Liver (tissue), 8 donors: ENCODE measurements at regions not wholly inside any gene's neighbourhood (a gene's known extent, or its start where the extent isn't known, plus 50 kb on each side); places are given as distances from the start of the nearest gene placed in this dataset.
A peak's percentile ranks its signal among the peaks of the same experiment; 100 is the strongest.
"Not testable (repeated sequence)": the region's sequence is repeated elsewhere in the genome, so short reads cannot be mapped to it uniquely, and the experiment has no call there.

ENCODE experiments used
- DNase-seq: peaks from one replicate; pipeline ENCODE4 v3.0.0-alpha.2; 2017; ENCODE audit warnings: low spot score
- H3K27ac ChIP-seq, 2 donors: one replicate each; pipeline ENCODE4 v1.7.0; 2013; ENCODE audit warnings: inconsistent platforms in 2 of 2, low read length in 2 of 2, control low read depth in 1 of 2, low read depth in 1 of 2, mild to moderate bottlenecking in 1 of 2
- H3K27me3 ChIP-seq, 4 donors: one replicate each; pipeline versions ENCODE4 v1.6.1 to v1.7.0; 2013; ENCODE audit warnings: low read length in 3 of 4, inconsistent platforms in 1 of 4, mild to moderate bottlenecking in 1 of 4, moderate library complexity in 1 of 4; ENCODE audit not compliant: control insufficient read depth in 4 of 4, insufficient read depth in 4 of 4
- H3K36me3 ChIP-seq, 4 donors: one replicate each; pipeline versions ENCODE4 v1.6.1 to v1.7.0; 2013; ENCODE audit warnings: low read length in 3 of 4, mild to moderate bottlenecking in 3 of 4, low read depth in 1 of 4, moderate library complexity in 1 of 4; ENCODE audit not compliant: control insufficient read depth in 4 of 4, insufficient read depth in 3 of 4
- H3K4me1 ChIP-seq, 4 donors: one replicate each; pipeline versions ENCODE4 v1.6.1 to v1.7.0; 2013; ENCODE audit warnings: low read length in 3 of 4, mild to moderate bottlenecking in 3 of 4, moderate library complexity in 1 of 4; ENCODE audit not compliant: control insufficient read depth in 4 of 4, insufficient read depth in 4 of 4
- H3K4me3 ChIP-seq, 3 donors: one replicate each; pipeline versions ENCODE4 v1.6.1 to v1.7.0; 2013; ENCODE audit warnings: low read length in 3 of 3, control low read depth in 1 of 3, low read depth in 1 of 3, mild to moderate bottlenecking in 1 of 3
- H3K9ac ChIP-seq, 2 donors: one replicate each; pipeline ENCODE4 v1.7.0; 2013; ENCODE audit warnings: low read length in 2 of 2, mild to moderate bottlenecking in 2 of 2, moderate library complexity in 2 of 2, control low read depth in 1 of 2, low read depth in 1 of 2
- H3K9me3 ChIP-seq, 4 donors: one replicate each; pipeline versions ENCODE4 v1.6.1 to v1.7.0; 2013; ENCODE audit warnings: low read length in 3 of 4; ENCODE audit not compliant: control insufficient read depth in 4 of 4
- ATF3 ChIP-seq: IDR thresholded peaks from 2 replicates; pipeline ENCODE4 v1.6.1; 2016; ENCODE audit warnings: antibody characterized with exemption
- CTCF ChIP-seq: fragments of 150-350 bp; IDR thresholded peaks from 2 replicates; pipeline ENCODE4 v1.5.1; 2017; ENCODE audit warnings: improper control_type of control experiment, low read depth, low read length; ENCODE audit not compliant: missing input control
- EGR1 ChIP-seq, 2 donors: IDR thresholded peaks; 2 replicates each; pipeline ENCODE4 v1.6.1; 2016 to 2018; ENCODE audit warnings: antibody characterized with exemption in 2 of 2, low read depth in 2 of 2
- FOXA1 ChIP-seq: IDR thresholded peaks from 2 replicates; pipeline ENCODE4 v1.6.1; 2016; ENCODE audit warnings: antibody characterized with exemption
- FOXA2 ChIP-seq: IDR thresholded peaks from 2 replicates; pipeline ENCODE4 v1.6.1; 2016; ENCODE audit warnings: antibody characterized with exemption
- GABPA ChIP-seq, 2 donors: IDR thresholded peaks in 1 of 2; conservative IDR thresholded peaks in 1 of 2; 2 replicates each; pipeline ENCODE4 v1.6.1; 2016; ENCODE audit warnings: antibody characterized with exemption in 2 of 2, mild to moderate bottlenecking in 1 of 2, moderate library complexity in 1 of 2
- HNF4A ChIP-seq, 2 donors: conservative IDR thresholded peaks; 2 replicates each; pipeline ENCODE4 v1.6.1; 2016; ENCODE audit warnings: antibody characterized with exemption in 2 of 2, mild to moderate bottlenecking in 2 of 2
- HNF4G ChIP-seq: IDR thresholded peaks from 2 replicates; pipeline ENCODE4 v1.6.1; 2016; ENCODE audit warnings: antibody characterized with exemption
- JUND ChIP-seq, 2 donors: IDR thresholded peaks; 2 replicates each; pipeline ENCODE4 v1.6.1; 2016; ENCODE audit warnings: antibody characterized with exemption in 2 of 2
- MAX ChIP-seq: IDR thresholded peaks from 2 replicates; pipeline ENCODE4 v1.6.1; 2016; ENCODE audit warnings: antibody characterized with exemption
- NR2F2 ChIP-seq: IDR thresholded peaks from 2 replicates; pipeline ENCODE4 v1.6.1; 2016; ENCODE audit warnings: antibody characterized with exemption
- RAD21 ChIP-seq, 2 donors: IDR thresholded peaks; 2 replicates each; pipeline ENCODE4 v1.6.1; 2016; ENCODE audit warnings: antibody characterized with exemption in 2 of 2, mild to moderate bottlenecking in 2 of 2
- REST ChIP-seq: IDR thresholded peaks from 2 replicates; pipeline ENCODE4 v1.6.1; 2016; ENCODE audit warnings: antibody characterized with exemption, mild to moderate bottlenecking
- RXRA ChIP-seq, 2 donors: IDR thresholded peaks; 2 replicates each; pipeline ENCODE4 v1.6.1; 2017 to 2018; ENCODE audit warnings: antibody characterized with exemption in 2 of 2, mild to moderate bottlenecking in 1 of 2
- SP1 ChIP-seq: IDR thresholded peaks from 2 replicates; pipeline ENCODE4 v1.6.1; 2018; ENCODE audit warnings: antibody characterized with exemption, mild to moderate bottlenecking
- TAF1 ChIP-seq: conservative IDR thresholded peaks from 2 replicates; pipeline ENCODE4 v1.6.1; 2016; ENCODE audit warnings: antibody characterized with exemption, mild to moderate bottlenecking
- YY1 ChIP-seq: IDR thresholded peaks from 2 replicates; pipeline ENCODE4 v1.6.1; 2016; ENCODE audit warnings: antibody characterized with exemption, mild to moderate bottlenecking
- ZBTB33 ChIP-seq: IDR thresholded peaks from 2 replicates; pipeline ENCODE4 v1.6.1; 2016; ENCODE audit warnings: antibody characterized with exemption
- WGBS: extraction: QIAGEN DNeasy Blood & Tissue Kit; methylation state at CpG from one replicate; pipeline ENCODE4 v1.1.7; 2013; 5-methylcytosine and 5-hydroxymethylcytosine counted together
- donor health status: healthy.
- donor health status: healthy.
- donor health status: healthy.
- donor health status: healthy.
- donor health status: healthy.

- H3K9ac ChIP-seq, H3K4me3 ChIP-seq, H3K4me1 ChIP-seq, H3K9me3 ChIP-seq, H3K36me3 ChIP-seq, H3K27me3 ChIP-seq, H3K27ac ChIP-seq, DNase-seq: not testable (repeated sequence)
- WGBS = 20% methylated on average over 2 of the region's 2 CpGs
- TF ChIP-seq HNF4A (conservative IDR thresholded peaks at IDR 0.05) = peak; percentile 16 to 25
Measured at GRCh38 chr3:127491024-127491305, 99.6 kb downstream of the TPRA1 start.

GRCh38 chr3:127490271-127491023 is 100.1 kb downstream of the TPRA1 start:
- no peaks in the 10 kb centered on the region for H3K9me3 ChIP-seq
- no peak overlapping the region for H3K27ac ChIP-seq
- 74% methylated on average over 7 of the region's 7 CpGs for WGBS
- H3K36me3 ChIP-seq = no peaks in the 10 kb centered on the region
- no peak for TF ChIP-seq ATF3
- TF ChIP-seq NR2F2 = no peak
- TF ChIP-seq FOXA1 = no peak
- no peak for TF ChIP-seq EGR1 (IDR thresholded peaks at IDR 0.05; ENCODE audit: low read depth in 2 of 2)
- TF ChIP-seq JUND (IDR thresholded peaks at IDR 0.05) = no peak
- TF ChIP-seq TAF1 = no peak
- TF ChIP-seq RXRA (IDR thresholded peaks at IDR 0.05) = no peak
- TF ChIP-seq CTCF = no peak
- TF ChIP-seq RAD21 (IDR thresholded peaks at IDR 0.05) = no peak
- no peak for TF ChIP-seq HNF4G
- no peak for TF ChIP-seq HNF4A (conservative IDR thresholded peaks at IDR 0.05)
- TF ChIP-seq REST = no peak
- TF ChIP-seq YY1 = no peak
- no peak for TF ChIP-seq SP1
- TF ChIP-seq GABPA (IDR thresholded peaks at IDR 0.05 in 1 of 2, conservative IDR thresholded peaks at IDR 0.05 in 1 of 2) = no peak
- TF ChIP-seq ZBTB33 = no peak
- no peak for TF ChIP-seq FOXA2
- no peak for TF ChIP-seq MAX
- DNase-seq = no peak
- no peaks in the 10 kb centered on the region for H3K27me3 ChIP-seq
- no peaks in the 10 kb centered on the region for H3K4me1 ChIP-seq
- H3K4me3 ChIP-seq = no peak overlapping the region
- H3K9ac ChIP-seq = no peak overlapping the region
